Mucosa of descending colon (tissue), 3 donors: ENCODE measurements at regions not wholly inside any gene's neighbourhood (a gene's known extent, or its start where the extent isn't known, plus 50 kb on each side); places are given as distances from the start of the nearest gene placed in this dataset.
"Not testable (repeated sequence)": the region's sequence is repeated elsewhere in the genome, so short reads cannot be mapped to it uniquely, and the experiment has no call there.

ENCODE experiments used
- ATAC-seq: fragments of 200-7000 bp; cut with Tn5 transposase; one replicate; pipeline ENCODE4 v1.9.1; 2020; ENCODE audit warnings: mild to moderate bottlenecking, moderate library complexity
- DNase-seq, 3 donors: peaks; one replicate each; pipeline ENCODE4 v3.0.0-alpha.2; 2020
- H3K36me3 ChIP-seq: fragments of 200-600 bp; one replicate; pipeline ENCODE4 v1.8.0; 2021; ENCODE audit warnings: low read depth, mild to moderate bottlenecking
- H3K4me1 ChIP-seq: fragments of 200-600 bp; one replicate; pipeline ENCODE4 v1.8.0; 2021; ENCODE audit warnings: low read depth, mild to moderate bottlenecking
- H3K4me3 ChIP-seq: fragments of 200-600 bp; one replicate; pipeline ENCODE4 v1.8.0; 2021; ENCODE audit warnings: mild to moderate bottlenecking
- H3K9me3 ChIP-seq: fragments of 200-600 bp; one replicate; pipeline ENCODE4 v1.8.0; 2021; ENCODE audit warnings: mild to moderate bottlenecking
- intact Hi-C, 2 donors: fragments of 100-400 bp; cut with DNase I in 1 of 2; cut with micrococcal nuclease in 1 of 2; formaldehyde crosslinking; loops; one replicate each; pipeline versions ENCODE4 v1.11.0 to v1.11.1; 2022; cut with DNase I, micrococcal nuclease
- TF ChIP-seq, protein P1 (sequence below): fragments of 200-600 bp; IDR thresholded peaks from one replicate; pipeline ENCODE4 v1.8.0; 2022; ENCODE audit warnings: antibody characterized with exemption, mild to moderate bottlenecking
- donor health status: DM: no; HTN: no; CAD: no; lungs with moderate emphysema.
- donor health status: DM: no; HTN: no; CAD: no.
- donor health status: DM: no; HTN: yes; CAD: no.

DNA sequence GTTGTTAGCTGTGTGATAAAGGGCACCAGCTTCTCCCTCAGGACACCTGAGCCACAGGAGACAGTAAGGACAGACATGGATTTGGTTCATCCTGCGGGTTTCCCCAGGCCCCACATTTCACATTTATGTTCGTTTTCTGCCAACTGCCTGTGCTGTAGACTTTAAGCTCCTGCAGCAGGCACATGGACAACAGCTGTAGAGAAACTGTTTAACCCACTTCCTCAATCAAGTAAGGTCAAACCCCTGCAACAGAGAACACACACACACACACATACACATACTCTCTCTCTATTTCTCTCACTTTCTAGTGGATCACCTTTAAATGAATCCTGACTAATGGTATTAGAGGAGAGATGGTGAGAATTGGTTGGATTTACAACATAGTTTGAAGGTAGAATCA, 90.7 kb downstream of the C11orf87 start:
- intact Hi-C loops: no loop called here
- TF ChIP-seq, protein P1, sequence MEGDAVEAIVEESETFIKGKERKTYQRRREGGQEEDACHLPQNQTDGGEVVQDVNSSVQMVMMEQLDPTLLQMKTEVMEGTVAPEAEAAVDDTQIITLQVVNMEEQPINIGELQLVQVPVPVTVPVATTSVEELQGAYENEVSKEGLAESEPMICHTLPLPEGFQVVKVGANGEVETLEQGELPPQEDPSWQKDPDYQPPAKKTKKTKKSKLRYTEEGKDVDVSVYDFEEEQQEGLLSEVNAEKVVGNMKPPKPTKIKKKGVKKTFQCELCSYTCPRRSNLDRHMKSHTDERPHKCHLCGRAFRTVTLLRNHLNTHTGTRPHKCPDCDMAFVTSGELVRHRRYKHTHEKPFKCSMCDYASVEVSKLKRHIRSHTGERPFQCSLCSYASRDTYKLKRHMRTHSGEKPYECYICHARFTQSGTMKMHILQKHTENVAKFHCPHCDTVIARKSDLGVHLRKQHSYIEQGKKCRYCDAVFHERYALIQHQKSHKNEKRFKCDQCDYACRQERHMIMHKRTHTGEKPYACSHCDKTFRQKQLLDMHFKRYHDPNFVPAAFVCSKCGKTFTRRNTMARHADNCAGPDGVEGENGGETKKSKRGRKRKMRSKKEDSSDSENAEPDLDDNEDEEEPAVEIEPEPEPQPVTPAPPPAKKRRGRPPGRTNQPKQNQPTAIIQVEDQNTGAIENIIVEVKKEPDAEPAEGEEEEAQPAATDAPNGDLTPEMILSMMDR: no peak
- DNase-seq: no peak
- no peaks in the 10 kb centered on the region for H3K4me1 ChIP-seq
- ATAC-seq: no peak
- H3K9me3 ChIP-seq: no peaks in the 10 kb centered on the region
- H3K36me3 ChIP-seq: no peaks in the 10 kb centered on the region
- no peak overlapping the region for H3K4me3 ChIP-seq

DNA sequence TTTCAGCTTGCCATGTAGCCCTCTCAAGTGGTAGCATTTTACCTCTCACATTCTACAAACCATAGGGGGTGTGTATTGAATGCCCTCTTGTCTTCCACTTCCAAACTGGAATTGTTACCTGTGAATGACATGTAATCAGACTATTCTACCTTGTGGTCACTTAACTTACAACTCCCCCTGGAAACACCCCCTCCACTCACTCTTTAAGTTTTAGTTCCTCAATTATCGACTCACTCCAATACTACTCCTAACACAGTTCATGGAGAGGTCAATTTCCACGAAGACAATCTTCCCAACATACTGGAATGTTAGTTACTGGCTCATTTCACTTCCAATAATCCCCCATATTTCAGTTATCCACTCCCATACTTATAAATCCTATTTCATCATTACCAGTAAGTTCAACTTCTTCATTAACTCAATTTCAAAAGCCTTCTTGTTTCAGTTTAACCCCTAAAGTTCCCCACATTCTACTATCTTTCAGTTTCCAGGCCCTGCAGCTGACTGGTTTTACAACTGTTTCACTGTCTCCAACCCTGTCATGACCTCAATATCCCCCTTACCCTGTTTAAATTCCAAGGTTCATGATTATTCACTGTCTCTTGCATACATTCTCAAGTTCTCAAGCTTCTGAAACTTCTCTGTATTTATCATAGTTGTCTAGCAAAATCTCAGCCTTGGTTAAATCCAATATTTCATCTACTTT, 92.5 kb downstream of the C11orf87 start:
- DNase-seq: no peak
- ATAC-seq: no peak
- H3K4me1 ChIP-seq: no peaks in the 10 kb centered on the region
- H3K9me3 ChIP-seq: no peaks in the 10 kb centered on the region
- no peaks in the 10 kb centered on the region for H3K36me3 ChIP-seq
- H3K4me3 ChIP-seq: no peak overlapping the region
- intact Hi-C loops: no loop called here
- TF ChIP-seq, protein P1: no peak

DNA sequence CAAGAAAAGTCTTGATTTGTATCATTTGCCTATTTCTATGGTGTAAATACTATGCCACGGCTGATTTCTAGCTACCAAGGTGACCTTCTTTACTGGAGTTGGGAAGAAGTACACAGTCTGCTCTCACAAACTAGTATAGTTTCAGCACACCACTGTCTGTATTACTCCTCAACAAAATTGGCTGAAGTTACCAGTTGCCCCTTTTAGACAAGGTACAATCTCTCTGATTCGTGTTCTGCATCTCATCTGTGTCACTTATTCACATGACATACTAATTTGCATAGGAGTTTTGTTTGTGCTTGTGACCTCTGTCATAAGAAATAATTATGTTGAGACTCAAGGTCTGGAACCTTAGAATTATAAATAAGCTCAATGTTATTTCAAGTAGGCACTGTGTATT, 97.3 kb downstream of the C11orf87 start:
- Histone ChIP-seq H3K36me3 (no peaks in the 10 kb centered on the region), H3K4me1 (no peaks in the 10 kb centered on the region), H3K4me3 (no peak overlapping the region), H3K9me3 (no peaks in the 10 kb centered on the region)
- ATAC-seq: no peak
- no peak for DNase-seq
- intact Hi-C loops: no loop called here
- TF ChIP-seq, protein P1: no peak

DNA sequence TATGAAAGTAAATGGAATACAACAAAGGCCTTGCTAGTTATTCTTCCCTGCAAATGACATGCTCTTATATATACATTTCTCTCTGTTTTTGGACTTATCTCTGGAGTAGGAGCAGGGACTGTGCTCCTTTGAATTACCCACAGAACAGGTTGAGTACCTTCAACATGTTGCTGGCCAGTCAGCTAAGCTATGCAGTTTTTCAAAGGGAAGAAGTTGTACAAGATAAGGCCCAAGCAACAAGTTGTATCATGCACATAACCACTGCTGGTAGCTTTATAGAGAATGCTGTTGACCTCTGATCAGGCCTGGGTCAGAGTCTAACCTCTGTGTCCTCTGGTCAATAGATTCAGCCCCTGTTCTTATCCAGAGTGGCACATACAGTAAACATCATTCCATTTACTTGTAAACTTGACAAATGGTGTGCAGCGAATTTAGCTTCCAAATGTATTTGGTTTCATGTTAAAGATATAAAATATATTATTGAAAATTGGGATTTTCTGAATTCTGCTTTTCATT, 99.6 kb downstream of the C11orf87 start:
- TF ChIP-seq, protein P1: no peak
- Histone ChIP-seq H3K36me3 (no peaks in the 10 kb centered on the region), H3K9me3 (no peaks in the 10 kb centered on the region), H3K4me3 (no peak overlapping the region), H3K4me1 (no peaks in the 10 kb centered on the region)
- no peak for ATAC-seq
- no peak for DNase-seq
- intact Hi-C loops: no loop called here

DNA sequence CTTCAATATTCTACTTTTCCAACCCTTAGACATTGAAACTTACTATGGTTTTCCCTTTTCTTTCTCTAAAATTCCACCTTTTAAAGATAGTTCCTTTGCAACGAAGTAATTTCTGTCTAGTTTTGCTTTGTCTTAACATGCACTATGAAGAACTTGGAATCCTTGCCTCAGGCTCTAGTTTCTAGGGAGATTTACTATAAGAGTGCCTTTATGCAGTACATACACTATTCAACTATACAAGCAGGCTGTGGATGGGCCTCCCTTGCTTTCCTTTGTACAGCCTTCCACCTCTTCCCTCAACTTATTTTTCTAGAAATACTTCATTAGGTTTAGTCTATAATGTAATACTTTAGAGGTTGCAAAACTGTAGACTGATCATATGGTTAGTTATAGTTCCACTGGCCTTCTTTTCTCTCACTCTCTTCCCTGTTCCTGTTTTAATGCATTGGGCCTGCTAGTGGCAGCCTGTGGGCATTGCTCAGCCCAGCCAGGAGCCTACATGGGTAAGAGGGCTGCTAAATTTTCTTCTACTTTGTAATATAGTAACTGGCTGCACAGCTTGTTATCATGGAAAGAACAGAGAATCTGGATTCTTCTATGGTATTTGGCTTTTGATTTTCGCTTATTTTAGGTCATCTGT, 100.2 kb downstream of the C11orf87 start:
- intact Hi-C loops: no loop called here
- DNase-seq (no peak), ATAC-seq (no peak)
- H3K4me3 ChIP-seq: no peak overlapping the region
- no peaks in the 10 kb centered on the region for H3K9me3 ChIP-seq
- no peaks in the 10 kb centered on the region for H3K36me3 ChIP-seq
- TF ChIP-seq, protein P1: no peak
- no peaks in the 10 kb centered on the region for H3K4me1 ChIP-seq

DNA sequence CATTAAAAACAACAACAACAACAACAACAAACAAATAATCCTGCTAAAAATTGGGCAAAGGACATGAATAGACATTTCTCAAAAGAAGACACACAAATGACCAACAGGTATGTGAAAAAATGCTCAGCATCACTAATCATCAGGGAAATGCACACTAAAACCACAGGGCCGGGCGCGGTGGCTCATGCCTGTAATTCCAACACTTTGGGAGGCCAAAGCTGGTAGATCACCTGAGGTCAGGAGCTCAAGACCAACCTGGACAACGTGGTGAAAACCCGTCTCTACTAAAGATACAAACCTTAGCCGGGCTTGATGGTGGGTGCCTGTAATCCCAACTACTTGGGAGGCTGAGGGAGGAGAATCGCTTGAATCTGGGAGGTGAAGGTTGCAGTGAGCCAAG, 103.6 kb downstream of the C11orf87 start:
- not testable (repeated sequence) for ATAC-seq, H3K4me1 ChIP-seq

More for the DNA sequence above, 103.6 kb downstream of the C11orf87 start:
- intact Hi-C loops, H3K36me3 ChIP-seq, H3K9me3 ChIP-seq, DNase-seq, H3K4me3 ChIP-seq: not testable (repeated sequence)
